OCI-LY3 (cell line): ENCODE measurements at regions not wholly inside any gene's neighbourhood (a gene's known extent, or its start where the extent isn't known, plus 50 kb on each side); places are given as distances from the start of the nearest gene placed in this dataset.

Experiments used
- H2AFZ ChIP-seq: fragments of 200-600, 300-600 bp; shearing (Covaris generic); 2 replicates; pipeline ENCODE4 v1.6.0; 2014; ENCODE audit warnings: antibody characterized with exemption, low read depth, low read length
- H3K27ac ChIP-seq: fragments of 200-600, 300-600 bp; sonication (generic); 2 replicates; pipeline ENCODE4 v1.5.1; 2014; ENCODE audit warnings: mild to moderate bottlenecking, low read length, moderate library complexity, mixed read lengths
- H3K27me3 ChIP-seq: fragments of 200-600, 300-600 bp; sonication (generic); 2 replicates; pipeline ENCODE4 v1.6.1; 2014; ENCODE audit warnings: low read depth, low read length, mixed read lengths
- H3K36me3 ChIP-seq: fragments of 200-600, 300-600 bp; sonication (generic); replicated peaks from 2 replicates; pipeline ENCODE3; 2014; ENCODE audit warnings: low read depth, low read length, mixed read lengths
- H3K4me1 ChIP-seq: fragments of 300-600, 200-600 bp; sonication (generic); 2 replicates; pipeline ENCODE4 v1.6.1; 2014; ENCODE audit warnings: low read length, mixed read lengths
- H3K4me2 ChIP-seq: fragments of 200-600, 300-600 bp; sonication (generic); 2 replicates; pipeline ENCODE4 v1.6.1; 2014; ENCODE audit warnings: low read length, mixed read lengths
- H3K4me3 ChIP-seq: fragments of 300-600, 200-600 bp; sonication (generic); 2 replicates; pipeline ENCODE4 v1.5.1; 2014; ENCODE audit warnings: antibody characterized with exemption, mild to moderate bottlenecking, low read length, moderate library complexity
- H3K79me2 ChIP-seq: fragments of 300-600, 200-600 bp; shearing (Covaris generic); 2 replicates; pipeline ENCODE4 v1.6.1; 2014; ENCODE audit warnings: mild to moderate bottlenecking, low read length, mixed read lengths
- H3K9ac ChIP-seq: fragments of 300-600, 200-600 bp; shearing (Covaris generic); 2 replicates; pipeline ENCODE4 v1.6.0; 2014; ENCODE audit warnings: mild to moderate bottlenecking, low read length, moderate library complexity
- H3K9me3 ChIP-seq: fragments of 200-600, 300-600 bp; shearing (Covaris generic); 2 replicates; pipeline ENCODE4 v1.6.1; 2014; ENCODE audit warnings: low read length, mixed read lengths; ENCODE audit not compliant: insufficient read depth
- H4K20me1 ChIP-seq: fragments of 200-600, 300-600 bp; sonication (generic); 2 replicates; pipeline ENCODE4 v1.6.1; 2016; ENCODE audit warnings: low read length, mixed read lengths; ENCODE audit not compliant: insufficient read depth
- EZH2phosphoT487 ChIP-seq: fragments of 200-600 bp; shearing (Covaris generic); IDR thresholded peaks from 2 replicates; pipeline ENCODE4 v1.6.1; 2018; ENCODE audit warnings: antibody characterized with exemption, mixed run types, low read depth
- TF ChIP-seq, protein P1 (sequence below): fragments of 200-600, 300-600 bp; sonication (generic); IDR thresholded peaks from 2 replicates; pipeline ENCODE4 v1.5.1; 2014; ENCODE audit warnings: antibody characterized with exemption, low read length, low read depth

DNA sequence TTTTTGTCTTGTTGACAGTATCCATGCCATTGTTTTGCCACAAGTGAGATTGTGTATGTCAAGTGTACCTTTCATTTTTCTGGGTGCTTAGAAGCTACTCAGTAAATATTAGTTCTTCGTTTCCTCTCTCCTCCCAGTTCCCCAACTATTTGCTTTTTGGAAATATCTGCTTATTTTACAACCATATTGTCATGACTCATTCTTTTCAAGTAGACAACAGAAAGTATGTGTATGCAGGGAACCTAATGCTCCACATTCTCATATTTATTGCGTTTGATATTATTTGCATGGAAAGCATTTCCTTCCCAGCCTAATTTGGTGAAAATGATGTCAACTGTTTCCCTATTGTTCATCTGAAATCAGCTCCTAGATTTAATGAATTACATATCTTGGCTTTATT is 483.7 kb upstream of the RIOK2 start:
- no peaks in the 10 kb centered on the region for H3K79me2 ChIP-seq
- H3K4me1 ChIP-seq: no peaks in the 10 kb centered on the region
- no peak overlapping the region for H3K27ac ChIP-seq
- H3K9me3 ChIP-seq: no peaks in the 10 kb centered on the region
- no peak overlapping the region for H3K4me3 ChIP-seq
- no peaks in the 10 kb centered on the region for H3K27me3 ChIP-seq
- no peak for TF ChIP-seq EZH2phosphoT487
- TF ChIP-seq, protein P1, sequence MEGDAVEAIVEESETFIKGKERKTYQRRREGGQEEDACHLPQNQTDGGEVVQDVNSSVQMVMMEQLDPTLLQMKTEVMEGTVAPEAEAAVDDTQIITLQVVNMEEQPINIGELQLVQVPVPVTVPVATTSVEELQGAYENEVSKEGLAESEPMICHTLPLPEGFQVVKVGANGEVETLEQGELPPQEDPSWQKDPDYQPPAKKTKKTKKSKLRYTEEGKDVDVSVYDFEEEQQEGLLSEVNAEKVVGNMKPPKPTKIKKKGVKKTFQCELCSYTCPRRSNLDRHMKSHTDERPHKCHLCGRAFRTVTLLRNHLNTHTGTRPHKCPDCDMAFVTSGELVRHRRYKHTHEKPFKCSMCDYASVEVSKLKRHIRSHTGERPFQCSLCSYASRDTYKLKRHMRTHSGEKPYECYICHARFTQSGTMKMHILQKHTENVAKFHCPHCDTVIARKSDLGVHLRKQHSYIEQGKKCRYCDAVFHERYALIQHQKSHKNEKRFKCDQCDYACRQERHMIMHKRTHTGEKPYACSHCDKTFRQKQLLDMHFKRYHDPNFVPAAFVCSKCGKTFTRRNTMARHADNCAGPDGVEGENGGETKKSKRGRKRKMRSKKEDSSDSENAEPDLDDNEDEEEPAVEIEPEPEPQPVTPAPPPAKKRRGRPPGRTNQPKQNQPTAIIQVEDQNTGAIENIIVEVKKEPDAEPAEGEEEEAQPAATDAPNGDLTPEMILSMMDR: no peak
- H2AFZ ChIP-seq: no peak overlapping the region
- H3K9ac ChIP-seq: no peak overlapping the region
- H3K36me3 ChIP-seq: no peaks in the 10 kb centered on the region
- H3K4me2 ChIP-seq: no peak overlapping the region
- no peaks in the 10 kb centered on the region for H4K20me1 ChIP-seq

DNA sequence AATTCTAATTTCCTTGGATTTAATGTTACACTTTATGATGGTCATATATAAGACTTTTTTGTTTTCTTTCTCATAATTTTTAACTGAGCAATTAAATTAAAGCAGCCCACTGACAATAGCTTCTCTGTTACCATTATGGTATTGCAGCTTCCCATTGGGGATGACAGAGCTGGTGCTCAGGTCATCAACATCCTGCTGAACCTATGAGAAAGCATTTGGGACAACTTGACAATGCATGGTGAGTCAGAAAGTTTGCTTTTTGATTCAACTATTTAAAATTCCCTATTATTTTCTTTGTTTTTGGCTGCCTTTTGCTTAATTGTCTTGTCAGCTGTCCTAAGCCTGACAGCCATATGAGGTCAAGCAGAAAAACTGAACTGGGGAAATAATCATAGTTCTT is 487.4 kb upstream of the RIOK2 start:
- Histone ChIP-seq H3K9ac (no peak overlapping the region), H3K9me3 (no peaks in the 10 kb centered on the region), H4K20me1 (no peaks in the 10 kb centered on the region), H3K27me3 (no peaks in the 10 kb centered on the region), H3K4me3 (no peak overlapping the region), H3K4me1 (no peaks in the 10 kb centered on the region), H3K79me2 (no peaks in the 10 kb centered on the region), H2AFZ (no peak overlapping the region), H3K4me2 (no peak overlapping the region), H3K36me3 (no peaks in the 10 kb centered on the region), H3K27ac (no peak overlapping the region)
- TF ChIP-seq EZH2phosphoT487: no peak
- TF ChIP-seq, protein P1: no peak

DNA sequence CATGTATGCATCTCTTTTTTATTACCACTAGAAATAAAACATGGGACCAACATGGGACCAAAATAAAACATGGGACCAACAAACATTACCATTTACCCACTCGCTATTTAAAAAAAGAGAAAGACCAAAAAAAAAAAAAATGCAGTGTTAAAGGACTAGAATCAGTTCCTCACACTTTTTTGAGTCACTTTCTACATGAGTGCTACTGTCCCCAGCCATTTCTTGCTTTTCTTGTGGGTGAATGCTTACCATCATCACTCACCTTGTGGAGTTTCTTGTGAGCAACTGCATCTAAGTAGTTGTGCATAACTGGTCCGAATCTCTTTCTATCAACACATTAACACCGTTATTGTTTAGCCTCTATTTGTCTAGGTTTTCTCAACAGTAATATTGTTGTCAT is 493.6 kb upstream of the RIOK2 start:
- no peaks in the 10 kb centered on the region for H3K9me3 ChIP-seq
- TF ChIP-seq, protein P1: no peak
- no peak for TF ChIP-seq EZH2phosphoT487
- no peaks in the 10 kb centered on the region for H4K20me1 ChIP-seq
- no peaks in the 10 kb centered on the region for H3K27me3 ChIP-seq
- peaks cover 4% of the 10 kb centered on the region; the same call in 1 of the 2 replicates for H3K4me1 ChIP-seq
- no peak overlapping the region for H3K9ac ChIP-seq
- H3K36me3 ChIP-seq: no peaks in the 10 kb centered on the region
- no peak overlapping the region for H3K27ac ChIP-seq
- no peak overlapping the region for H3K4me3 ChIP-seq
- no peaks in the 10 kb centered on the region for H3K79me2 ChIP-seq
- no peak overlapping the region for H3K4me2 ChIP-seq
- no peak overlapping the region for H2AFZ ChIP-seq

DNA sequence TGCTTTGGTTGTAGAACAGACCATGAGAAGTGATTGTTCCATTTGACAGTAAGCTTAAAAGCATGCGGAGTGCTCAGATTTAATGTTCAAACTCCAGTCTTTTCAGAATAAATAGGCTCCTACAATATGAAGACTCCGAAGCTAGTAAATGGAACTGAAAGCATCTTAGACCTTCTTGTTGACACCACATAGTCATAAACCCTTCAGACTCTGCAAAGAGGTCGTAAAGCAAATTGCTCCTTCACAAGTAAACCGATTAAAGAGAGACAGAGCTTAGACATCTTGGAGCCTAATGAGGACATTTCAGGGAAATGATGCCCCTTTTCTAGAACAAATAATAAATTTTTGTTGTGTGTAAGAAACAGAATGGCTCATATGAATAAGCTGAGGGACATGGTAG is 511.0 kb upstream of the RIOK2 start:
- H3K4me3 ChIP-seq: no peak overlapping the region
- no peaks in the 10 kb centered on the region for H3K27me3 ChIP-seq
- no peak overlapping the region for H3K27ac ChIP-seq
- H3K79me2 ChIP-seq: no peaks in the 10 kb centered on the region
- no peak overlapping the region for H3K4me2 ChIP-seq
- no peaks in the 10 kb centered on the region for H3K9me3 ChIP-seq
- H4K20me1 ChIP-seq: no peaks in the 10 kb centered on the region
- H3K36me3 ChIP-seq: no peaks in the 10 kb centered on the region
- no peak for TF ChIP-seq EZH2phosphoT487
- TF ChIP-seq, protein P1: no peak
- no peaks in the 10 kb centered on the region for H3K4me1 ChIP-seq
- H2AFZ ChIP-seq: no peak overlapping the region
- no peak overlapping the region for H3K9ac ChIP-seq
